SK-N-MC (cell line): ENCODE measurements at regions not wholly inside any gene's neighbourhood (a gene's known extent, or its start where the extent isn't known, plus 50 kb on each side); places are given as distances from the start of the nearest gene placed in this dataset.

Source experiments
- DNase-seq: peaks from one replicate; pipeline ENCODE4 v3.0.0-alpha.2; 2011; ENCODE audit warnings: low read depth, low spot score
- H3K27ac ChIP-seq: fragments of 200-600 bp; sonication (generic); 2 replicates; pipeline ENCODE4 v1.5.1; 2016; ENCODE audit warnings: mixed run types
- H3K36me3 ChIP-seq: fragments of 200-600 bp; sonication (generic); 2 replicates; pipeline ENCODE4 v1.6.1; 2017; ENCODE audit warnings: antibody characterized with exemption, low read length, mixed read lengths; ENCODE audit not compliant: insufficient read depth
- H3K4me3 ChIP-seq: fragments of 200-600 bp; sonication (generic); 2 replicates; pipeline ENCODE4 v1.5.1; 2016
- H3K9ac ChIP-seq: fragments of 200-600 bp; sonication (generic); 2 replicates; pipeline ENCODE4 v1.8.0; 2017; ENCODE audit warnings: mixed run types, mixed read lengths; ENCODE audit not compliant: insufficient read length
- H3K9me3 ChIP-seq: fragments of 200-600 bp; sonication (generic); 2 replicates; pipeline ENCODE4 v1.6.1; 2017; ENCODE audit warnings: low read depth, mild to moderate bottlenecking, antibody characterized with exemption, low read length, moderate library complexity, mixed read lengths
- EZH2 ChIP-seq: fragments of 200-600 bp; sonication (generic); IDR thresholded peaks from one replicate; pipeline ENCODE4 v1.6.1; 2017; ENCODE audit warnings: antibody characterized with exemption
- FOXP2 ChIP-seq: optimal IDR thresholded peaks from 2 replicates; pipeline ENCODE3; 2011; ENCODE audit warnings: mild to moderate bottlenecking, moderate library complexity; ENCODE audit not compliant: insufficient read depth; ENCODE audit errors: extremely low read length, control extremely low read depth
- POLR2AphosphoS5 ChIP-seq: IDR thresholded peaks from 2 replicates; pipeline ENCODE4 v1.6.1; 2012; ENCODE audit warnings: mild to moderate bottlenecking, low read depth, low read length, borderline replicate concordance

DNA sequence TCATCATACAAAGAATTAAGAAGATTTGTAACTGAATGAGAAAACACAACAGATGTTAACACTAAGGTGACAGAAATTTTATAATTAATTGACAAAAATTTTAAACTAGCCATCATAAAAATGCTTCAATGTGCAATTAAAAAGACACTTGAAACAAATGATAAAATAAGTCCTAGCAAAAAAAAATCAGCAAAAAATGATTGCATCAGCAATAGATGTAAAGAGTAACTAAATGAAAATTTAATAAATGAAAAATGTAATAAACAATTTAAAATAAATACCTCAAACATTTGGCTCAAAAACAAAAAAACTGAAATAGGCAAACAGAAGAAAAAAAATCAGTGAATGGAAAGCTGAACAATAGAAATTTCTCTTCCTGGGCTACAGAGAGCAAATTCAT is 380.7 kb upstream of the GALNTL6 start:
- no peak for TF ChIP-seq POLR2AphosphoS5
- no peak for TF ChIP-seq FOXP2
- TF ChIP-seq EZH2 = no peak
- no peak overlapping the region for H3K27ac ChIP-seq
- H3K9ac ChIP-seq = no peak overlapping the region
- no peaks in the 10 kb centered on the region for H3K36me3 ChIP-seq
- DNase-seq = no peak
- no peaks in the 10 kb centered on the region for H3K9me3 ChIP-seq
- H3K4me3 ChIP-seq = no peak overlapping the region

DNA sequence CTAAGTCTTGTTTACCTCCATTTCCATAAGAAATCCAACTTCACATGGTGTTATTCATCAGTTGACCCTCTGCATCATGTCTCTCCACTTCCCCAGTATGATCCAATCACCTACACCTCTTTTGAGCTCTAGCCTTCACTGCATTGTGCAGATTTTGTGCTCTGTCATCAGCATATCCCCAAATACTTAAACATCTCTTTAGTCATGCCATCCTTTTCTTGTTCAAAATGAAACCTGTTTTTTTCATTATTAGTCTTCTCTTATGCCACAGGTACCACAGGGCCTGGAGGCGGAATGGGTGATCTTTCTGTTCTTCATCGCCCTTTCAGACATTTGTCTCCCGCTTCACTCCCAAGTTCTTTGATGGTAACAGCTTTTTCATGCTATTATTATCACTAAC is 382.7 kb upstream of the GALNTL6 start:
- no peak for DNase-seq
- Histone ChIP-seq H3K36me3 (no peaks in the 10 kb centered on the region), H3K4me3 (no peak overlapping the region), H3K27ac (no peak overlapping the region), H3K9me3 (no peaks in the 10 kb centered on the region), H3K9ac (no peak overlapping the region)
- no peak for TF ChIP-seq FOXP2
- no peak for TF ChIP-seq POLR2AphosphoS5
- TF ChIP-seq EZH2 = no peak

DNA sequence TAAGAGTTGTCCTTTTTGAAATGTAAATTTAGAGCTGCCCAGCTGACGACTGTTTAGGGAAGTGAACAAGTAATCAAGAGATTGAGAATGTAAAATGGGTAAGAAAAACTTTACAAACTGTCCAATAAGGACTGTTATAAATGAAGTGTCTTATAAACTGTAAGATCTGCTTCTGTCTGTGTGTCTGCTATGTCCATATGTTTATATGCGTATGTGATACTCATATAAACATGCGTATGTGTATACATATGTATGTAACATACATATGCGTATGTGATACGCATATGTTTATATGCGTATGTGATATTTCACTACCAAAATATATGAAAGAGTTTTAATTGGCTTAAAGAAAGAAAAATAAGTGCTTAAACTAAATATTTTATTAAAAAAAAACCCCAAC is 416.0 kb upstream of the GALNTL6 start:
- H3K27ac ChIP-seq = no peak overlapping the region
- H3K36me3 ChIP-seq = no peaks in the 10 kb centered on the region
- no peaks in the 10 kb centered on the region for H3K9me3 ChIP-seq
- TF ChIP-seq EZH2 (no peak), POLR2AphosphoS5 (no peak), FOXP2 (no peak)
- no peak for DNase-seq
- no peak overlapping the region for H3K4me3 ChIP-seq
- H3K9ac ChIP-seq = no peak overlapping the region

DNA sequence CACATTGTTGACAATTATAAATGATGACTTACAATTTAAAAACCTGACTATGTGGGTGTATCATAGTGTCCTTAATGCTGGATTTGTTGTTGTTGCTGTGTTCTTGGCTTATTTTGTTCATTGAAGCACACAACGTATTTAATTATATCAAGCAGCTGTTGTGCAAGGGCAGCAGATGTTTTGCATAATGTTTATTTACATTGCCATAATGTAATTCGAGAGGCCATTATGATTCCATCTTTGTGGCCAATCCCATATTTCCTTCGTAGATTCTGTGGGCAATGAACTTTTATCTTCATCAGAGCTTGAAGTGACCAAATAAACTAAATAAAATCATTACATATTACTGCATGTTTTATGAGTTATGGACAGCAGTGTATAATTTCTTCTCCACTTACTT is 422.6 kb upstream of the GALNTL6 start:
- Histone ChIP-seq H3K36me3 (no peaks in the 10 kb centered on the region), H3K9me3 (no peaks in the 10 kb centered on the region), H3K4me3 (no peak overlapping the region), H3K27ac (no peak overlapping the region), H3K9ac (no peak overlapping the region)
- TF ChIP-seq FOXP2 (no peak), EZH2 (no peak), POLR2AphosphoS5 (no peak)
- no peak for DNase-seq

DNA sequence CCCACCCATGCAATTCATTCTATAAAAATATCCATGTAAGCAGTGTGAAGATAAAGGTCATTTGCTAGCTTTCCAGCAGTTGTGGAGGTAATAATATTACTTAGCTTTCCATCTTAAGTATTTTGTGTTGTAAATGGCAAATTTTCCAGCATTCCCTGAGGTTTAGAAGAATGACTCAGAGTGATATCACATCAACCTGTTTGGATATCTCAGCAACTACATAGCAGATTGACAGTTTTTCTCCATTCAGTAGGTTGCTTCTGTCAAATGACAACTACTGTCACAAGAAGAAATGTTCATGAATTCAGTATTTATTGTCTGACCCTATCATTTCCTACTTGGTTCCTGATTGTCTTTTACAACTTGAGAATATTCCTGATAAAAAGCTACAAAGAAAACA is 434.9 kb upstream of the GALNTL6 start:
- Histone ChIP-seq H3K36me3 (no peaks in the 10 kb centered on the region), H3K9me3 (no peaks in the 10 kb centered on the region), H3K4me3 (no peak overlapping the region), H3K9ac (no peak overlapping the region), H3K27ac (no peak overlapping the region)
- TF ChIP-seq POLR2AphosphoS5 (no peak), FOXP2 (no peak), EZH2 (no peak)
- DNase-seq = no peak

DNA sequence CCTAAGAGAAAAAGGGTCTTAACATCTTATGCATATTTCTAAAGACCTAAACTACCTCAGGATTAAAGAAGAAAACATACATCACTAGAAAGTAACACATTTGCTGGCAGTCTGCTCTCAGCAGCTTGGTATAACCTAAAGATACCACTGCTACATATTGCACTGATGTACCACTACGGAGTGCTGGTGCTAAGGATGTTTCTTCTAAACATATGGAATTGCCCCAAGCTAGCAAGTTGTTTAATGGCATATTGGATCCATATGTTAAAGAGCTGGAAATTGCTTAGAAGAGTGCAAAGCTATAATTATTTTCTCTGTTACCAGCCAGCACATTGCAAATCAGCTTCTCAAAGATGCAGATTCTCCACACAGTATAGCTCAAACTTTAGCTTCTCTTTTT is 436.5 kb upstream of the GALNTL6 start:
- H3K27ac ChIP-seq = 0 out of 2 replicates have a peak overlapping the region, but pooled peaks have one; percentile 65
- no peaks in the 10 kb centered on the region for H3K9me3 ChIP-seq
- no peak for TF ChIP-seq FOXP2
- no peak for TF ChIP-seq EZH2
- no peak; the same call in 1 of the 2 replicates for TF ChIP-seq POLR2AphosphoS5
- peak; percentile 53 for DNase-seq
- H3K4me3 ChIP-seq = no peak overlapping the region
- no peak overlapping the region for H3K9ac ChIP-seq
- H3K36me3 ChIP-seq = no peaks in the 10 kb centered on the region

DNA sequence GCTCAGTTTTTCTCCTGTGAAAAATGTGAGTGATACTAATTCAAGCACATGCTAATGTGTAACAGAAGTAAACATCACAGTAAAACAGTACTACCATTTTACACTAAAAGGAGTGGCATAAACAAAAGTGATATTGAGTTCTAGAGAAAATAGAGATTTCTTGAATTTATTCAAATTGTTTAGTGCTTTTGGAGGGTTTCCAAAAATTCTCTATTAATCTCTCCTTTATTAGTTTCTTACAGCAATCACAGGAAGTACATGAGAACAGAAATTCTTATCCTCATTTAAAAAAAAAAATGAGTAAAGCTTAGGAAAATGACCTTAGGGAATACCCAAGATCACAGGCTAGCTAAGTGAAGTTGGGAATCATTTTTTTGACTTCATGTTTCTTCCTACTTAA is 459.7 kb upstream of the GALNTL6 start:
- no peaks in the 10 kb centered on the region for H3K36me3 ChIP-seq
- H3K9ac ChIP-seq = no peak overlapping the region
- H3K27ac ChIP-seq = peak overlapping the region; percentile 90
- H3K9me3 ChIP-seq = no peaks in the 10 kb centered on the region
- DNase-seq = peak; percentile 67
- peak overlapping the region; percentile 54 for H3K4me3 ChIP-seq
- TF ChIP-seq EZH2 = no peak
- TF ChIP-seq FOXP2 = no peak
- no peak for TF ChIP-seq POLR2AphosphoS5

DNA sequence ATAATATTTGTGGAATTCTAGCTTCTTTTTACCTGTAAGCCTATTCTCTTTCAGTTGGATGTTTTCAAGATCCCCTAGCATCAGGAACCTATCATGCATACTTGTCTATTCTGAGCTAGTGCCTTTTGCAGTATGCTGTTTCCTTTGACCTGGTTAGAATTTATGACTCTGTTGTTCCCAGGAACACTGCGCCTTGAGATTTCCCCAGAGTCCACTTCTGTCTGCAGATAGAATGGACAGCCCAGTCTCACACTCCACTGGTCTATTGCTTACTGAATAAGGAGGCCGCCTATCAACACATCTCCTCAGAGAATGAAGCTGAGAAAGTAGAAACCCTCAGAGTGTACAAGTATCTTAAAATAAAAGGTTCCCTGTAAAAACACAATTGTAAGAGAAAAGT is 465.1 kb upstream of the GALNTL6 start:
- Histone ChIP-seq H3K9ac (no peak overlapping the region), H3K27ac (no peak overlapping the region), H3K36me3 (no peaks in the 10 kb centered on the region), H3K4me3 (no peak overlapping the region), H3K9me3 (no peaks in the 10 kb centered on the region)
- TF ChIP-seq POLR2AphosphoS5 = no peak
- no peak for TF ChIP-seq FOXP2
- TF ChIP-seq EZH2 = no peak
- no peak for DNase-seq

DNA sequence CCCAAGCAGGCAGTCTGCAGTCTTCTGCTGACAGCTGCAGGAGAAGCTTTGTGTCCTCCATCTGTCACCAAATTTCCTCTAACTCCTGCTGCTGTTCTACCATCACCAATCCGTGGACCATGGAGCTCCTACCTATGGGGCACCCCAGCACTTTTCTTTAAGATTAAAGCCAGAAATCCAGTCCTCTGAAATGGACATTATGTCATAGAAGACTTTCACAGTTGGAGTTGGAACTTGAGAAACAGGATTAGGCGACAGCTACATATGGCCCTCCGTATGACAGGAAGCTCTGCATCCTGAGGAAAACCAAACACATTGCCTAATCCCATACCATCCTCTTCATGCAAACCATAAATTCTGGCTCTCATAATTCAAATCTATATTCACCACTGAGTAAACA is 470.6 kb upstream of the GALNTL6 start:
- no peak for TF ChIP-seq EZH2
- no peak for TF ChIP-seq FOXP2
- TF ChIP-seq POLR2AphosphoS5 = no peak
- no peak overlapping the region for H3K27ac ChIP-seq

More for the DNA sequence above, 470.6 kb upstream of the GALNTL6 start:
- Histone ChIP-seq H3K4me3 (no peak overlapping the region), H3K9me3 (no peaks in the 10 kb centered on the region), H3K36me3 (no peaks in the 10 kb centered on the region), H3K9ac (no peak overlapping the region)
- DNase-seq = no peak
